HEK293T (cell line): ENCODE measurements at regions not wholly inside any gene's neighbourhood (a gene's known extent, or its start where the extent isn't known, plus 50 kb on each side); places are given as distances from the start of the nearest gene placed in this dataset.

Experiments used
- CTCF ChIA-PET: fragments of 350-600 bp; formaldehyde crosslinking; extraction: SDS; loops from one replicate; lab custom pipeline; 2021; ENCODE audit warnings: antibody characterized with exemption, inconsistent platforms; lab: Yijun Ruan, JAX
- POLR2A ChIA-PET: fragments of 350-600 bp; formaldehyde crosslinking; extraction: SDS; loops from one replicate; lab custom pipeline; 2020; ENCODE audit warnings: antibody characterized with exemption, inconsistent platforms; lab: Yijun Ruan, JAX
- DNase-seq: peaks from one replicate; pipeline ENCODE4 v3.0.0; 2012; ENCODE audit warnings: mixed read lengths; ENCODE audit errors: extremely low spot score
- ARNT ChIP-seq: fragments of 450-650 bp; IDR thresholded peaks from 2 replicates; pipeline ENCODE4 v1.6.1; 2017; ENCODE audit warnings: mild to moderate bottlenecking
- BHLHE40 ChIP-seq: fragments of 450-650 bp; IDR thresholded peaks from 2 replicates; pipeline ENCODE4 v1.6.1; 2016; ENCODE audit warnings: mild to moderate bottlenecking, moderate library complexity, borderline replicate concordance
- CTBP1 ChIP-seq: fragments of 450-650 bp; IDR thresholded peaks from 2 replicates; pipeline ENCODE4 v1.6.1; 2016; ENCODE audit warnings: borderline replicate concordance
- ELF4 ChIP-seq: fragments of 450-650 bp; IDR thresholded peaks from 2 replicates; pipeline ENCODE4 v1.6.1; 2017; ENCODE audit warnings: antibody characterized with exemption
- FOXA1 ChIP-seq: fragments of 450-650 bp; IDR thresholded peaks from 2 replicates; pipeline ENCODE4 v1.6.1; 2016; ENCODE audit warnings: mild to moderate bottlenecking
- FOXK2 ChIP-seq: fragments of 450-650 bp; IDR thresholded peaks from 2 replicates; pipeline ENCODE4 v1.6.1; 2016; ENCODE audit warnings: mild to moderate bottlenecking
- FOXM1 ChIP-seq: fragments of 450-650 bp; IDR thresholded peaks from 2 replicates; pipeline ENCODE4 v1.6.1; 2017; ENCODE audit warnings: mild to moderate bottlenecking, borderline replicate concordance
- HDGF ChIP-seq: fragments of 450-650 bp; IDR thresholded peaks from 2 replicates; pipeline ENCODE4 v1.6.1; 2017; ENCODE audit warnings: antibody characterized with exemption, borderline replicate concordance
- L3MBTL2 ChIP-seq: fragments of 450-650 bp; conservative IDR thresholded peaks from 2 replicates; pipeline ENCODE4 v1.6.1; 2016; ENCODE audit warnings: mild to moderate bottlenecking
- LEF1 ChIP-seq: fragments of 450-650 bp; IDR thresholded peaks from 2 replicates; pipeline ENCODE4 v1.6.1; 2017; ENCODE audit warnings: mild to moderate bottlenecking, borderline replicate concordance
- NFRKB ChIP-seq: fragments of 450-650 bp; IDR thresholded peaks from 2 replicates; pipeline ENCODE4 v1.6.1; 2016; ENCODE audit warnings: mild to moderate bottlenecking, moderate library complexity
- SP1 ChIP-seq: fragments of 450-650 bp; IDR thresholded peaks from 2 replicates; pipeline ENCODE4 v1.6.1; 2017
- SUZ12 ChIP-seq: fragments of 450-650 bp; IDR thresholded peaks from 2 replicates; pipeline ENCODE4 v1.6.1; 2016; ENCODE audit warnings: mild to moderate bottlenecking
- TARDBP ChIP-seq: fragments of 450-650 bp; IDR thresholded peaks from 2 replicates; pipeline ENCODE4 v1.6.1; 2016
- ZNF384 ChIP-seq: fragments of 450-650 bp; IDR thresholded peaks from 2 replicates; pipeline ENCODE4 v1.6.1; 2016
- TF ChIP-seq, protein P1 (sequence below): fragments of 450-650 bp; IDR thresholded peaks from 2 replicates; pipeline ENCODE4 v1.6.1; 2016

DNA sequence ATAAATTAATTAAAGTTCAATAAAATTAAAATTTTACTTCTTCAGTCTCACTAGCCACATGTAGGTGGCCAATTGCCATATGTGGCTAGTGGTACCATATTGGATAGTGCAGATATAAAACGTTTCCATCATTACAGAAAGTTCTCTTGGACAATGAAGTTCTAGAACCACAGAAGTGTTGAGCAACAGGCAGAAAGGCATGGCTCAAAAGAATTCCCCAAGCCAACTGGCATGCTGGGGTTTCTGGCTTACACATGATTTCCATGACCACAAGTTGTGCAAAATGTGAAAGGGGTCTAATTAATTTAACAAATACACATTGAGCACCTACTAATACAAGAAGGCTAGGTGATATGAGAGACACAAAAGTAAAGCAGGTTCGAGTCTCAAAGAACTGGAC, 72.2 kb upstream of the CDC42BPA start:
- CTCF ChIA-PET: no interaction called here
- DNase-seq: no peak
- TF ChIP-seq SP1: no peak
- TF ChIP-seq TARDBP: no peak
- no peak for TF ChIP-seq CTBP1
- TF ChIP-seq FOXA1: no peak
- TF ChIP-seq ZNF384: no peak
- no peak for TF ChIP-seq LEF1
- TF ChIP-seq FOXK2: no peak
- no peak for TF ChIP-seq BHLHE40
- no peak for TF ChIP-seq ELF4
- TF ChIP-seq ARNT: no peak
- TF ChIP-seq SUZ12: no peak
- no peak for TF ChIP-seq NFRKB
- no peak for TF ChIP-seq HDGF
- POLR2A ChIA-PET: no interaction called here

DNA sequence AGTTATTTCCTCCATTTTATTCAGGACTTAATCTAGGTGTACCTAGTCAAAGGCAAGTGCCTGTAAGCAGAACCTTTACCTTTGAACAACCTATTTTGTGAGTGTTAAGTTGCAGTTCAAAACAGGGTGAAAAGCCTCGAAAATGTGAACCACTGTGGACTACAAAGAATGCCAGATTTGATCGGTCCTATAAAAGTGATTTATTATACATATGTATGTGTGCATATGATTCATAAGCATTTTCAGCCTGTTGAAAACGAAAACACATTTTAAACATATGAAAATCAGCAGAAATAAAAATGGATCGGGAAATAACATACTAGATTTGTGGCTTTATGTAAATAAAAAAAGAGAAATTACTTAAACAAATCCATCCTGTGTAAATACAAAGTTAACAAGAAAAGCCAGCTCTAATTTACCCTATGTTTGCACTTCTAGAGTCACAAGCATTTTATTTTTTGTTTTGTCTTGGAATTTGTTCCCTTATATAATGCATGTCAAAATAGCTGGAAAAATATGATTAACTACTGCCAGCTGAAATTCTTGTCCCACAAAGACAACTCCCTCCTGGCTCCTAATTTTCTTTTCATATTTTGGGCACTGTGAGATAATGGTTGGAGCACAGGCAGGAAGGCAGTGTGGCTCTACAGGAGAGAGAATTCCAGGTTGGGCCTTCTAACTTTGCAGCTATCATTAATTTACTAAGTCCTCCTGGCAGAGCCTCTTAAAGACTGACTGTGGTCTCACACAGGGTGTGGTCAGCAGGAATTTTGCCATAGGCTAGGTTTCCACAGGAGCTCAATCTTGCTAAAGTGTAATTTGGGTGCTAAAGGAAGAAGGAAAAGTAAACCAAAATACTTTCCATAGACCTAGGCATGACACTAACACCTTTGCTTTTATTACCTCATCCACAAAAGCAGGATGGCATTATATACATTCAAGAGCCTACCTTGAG, 70.2 kb upstream of the CDC42BPA start:
- TF ChIP-seq NFRKB (no peak), ARNT (no peak), ELF4 (no peak), SUZ12 (no peak), FOXA1 (no peak)
- TF ChIP-seq, protein P1, sequence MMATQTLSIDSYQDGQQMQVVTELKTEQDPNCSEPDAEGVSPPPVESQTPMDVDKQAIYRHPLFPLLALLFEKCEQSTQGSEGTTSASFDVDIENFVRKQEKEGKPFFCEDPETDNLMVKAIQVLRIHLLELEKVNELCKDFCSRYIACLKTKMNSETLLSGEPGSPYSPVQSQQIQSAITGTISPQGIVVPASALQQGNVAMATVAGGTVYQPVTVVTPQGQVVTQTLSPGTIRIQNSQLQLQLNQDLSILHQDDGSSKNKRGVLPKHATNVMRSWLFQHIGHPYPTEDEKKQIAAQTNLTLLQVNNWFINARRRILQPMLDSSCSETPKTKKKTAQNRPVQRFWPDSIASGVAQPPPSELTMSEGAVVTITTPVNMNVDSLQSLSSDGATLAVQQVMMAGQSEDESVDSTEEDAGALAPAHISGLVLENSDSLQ: peak; percentile 29; the same call in 1 of the 2 replicates
- ChIA-PET CTCF (no interaction called here), POLR2A (interaction anchor here (1.0 kb wide), 1 partner anchor 24 kb away, joined by 3 read pairs; no protein-coding TSS in a partner anchor)
- DNase-seq: no peak

DNA sequence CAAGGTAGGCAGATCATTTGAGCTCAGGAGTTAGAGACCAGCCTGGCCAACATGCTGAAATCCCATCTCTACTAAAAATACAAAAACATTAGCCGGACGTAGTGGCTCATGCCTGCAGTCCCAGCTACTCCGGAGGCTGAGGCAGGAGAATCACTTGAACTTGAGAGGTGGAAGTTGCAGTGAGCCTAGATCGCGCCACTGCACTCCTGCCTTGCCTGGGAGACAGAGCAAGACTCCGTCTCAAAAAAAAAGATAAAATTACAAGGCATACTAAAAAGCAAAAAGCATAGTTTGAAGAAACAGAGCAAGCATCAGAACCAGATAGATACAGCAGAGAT, 61.2 kb upstream of the CDC42BPA start:
- DNase-seq: no peak
- TF ChIP-seq CTBP1: no peak
- TF ChIP-seq FOXM1: no peak
- no peak for TF ChIP-seq L3MBTL2
- no peak for TF ChIP-seq FOXK2
- TF ChIP-seq SUZ12: no peak
- no peak for TF ChIP-seq ZNF384
- no peak for TF ChIP-seq ARNT
- CTCF ChIA-PET: no interaction called here
- POLR2A ChIA-PET: no interaction called here

DNA sequence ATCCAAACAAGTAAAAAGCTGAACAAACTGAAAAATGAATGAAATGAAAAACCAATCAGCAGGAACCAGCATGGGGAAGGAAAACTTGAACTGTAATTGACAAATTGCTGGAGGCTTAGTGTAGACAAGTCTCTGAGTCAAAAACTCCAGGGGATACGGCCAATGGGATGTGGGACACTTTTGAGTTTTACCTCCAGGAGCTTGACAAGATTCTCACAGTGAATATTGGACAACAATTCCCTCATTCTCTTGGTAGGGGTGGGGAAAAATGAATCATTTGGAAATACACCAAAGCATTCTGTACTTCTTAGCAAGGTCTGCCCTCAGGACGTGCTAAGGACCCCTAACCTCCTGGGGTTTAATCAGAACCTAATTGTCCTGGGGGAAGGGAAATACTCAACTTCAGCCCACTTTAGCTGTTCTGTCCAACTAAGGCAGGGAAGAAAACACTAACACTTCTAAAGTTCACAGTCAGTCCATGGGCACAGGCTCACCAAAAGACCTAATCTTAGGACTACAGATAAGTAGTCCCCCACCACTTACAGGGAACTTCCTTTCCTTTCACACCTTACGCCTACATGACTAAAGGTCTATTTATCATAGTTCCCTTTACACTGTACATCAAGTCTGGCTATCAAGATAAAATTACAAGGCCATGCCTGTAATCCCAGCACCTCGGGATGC, 60.7 kb upstream of the CDC42BPA start:
- ChIA-PET CTCF (no interaction called here), POLR2A (no interaction called here)
- TF ChIP-seq ZNF384 (no peak), CTBP1 (no peak), TARDBP (no peak), ARNT (no peak), ELF4 (no peak), NFRKB (no peak), FOXA1 (no peak), LEF1 (no peak), HDGF (no peak), L3MBTL2 (no peak), SUZ12 (no peak), SP1 (no peak), FOXK2 (no peak), FOXM1 (no peak), BHLHE40 (no peak)
- DNase-seq: no peak

DNA sequence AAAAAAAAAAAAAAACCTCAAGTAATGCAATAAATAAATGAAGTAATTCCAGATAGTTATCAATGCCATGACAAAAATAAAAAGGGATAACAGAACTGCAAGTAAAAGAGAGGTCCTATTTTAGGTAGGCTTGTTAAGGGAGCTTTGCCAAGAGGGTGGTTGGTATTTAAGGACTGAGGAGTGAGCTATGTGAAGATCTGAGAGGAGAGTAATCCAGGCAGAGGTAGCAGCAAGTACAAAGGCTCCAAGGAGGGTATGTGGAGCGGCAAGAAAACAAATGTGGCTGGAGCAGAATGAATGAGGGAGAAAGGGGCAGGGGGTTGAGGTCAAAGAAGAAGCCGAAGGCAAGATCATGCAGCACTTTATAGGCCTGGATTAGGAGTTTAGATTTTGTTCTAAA, 59.9 kb upstream of the CDC42BPA start:
- no peak for DNase-seq
- TF ChIP-seq ZNF384 (no peak), FOXM1 (no peak), SUZ12 (no peak), BHLHE40 (no peak), HDGF (no peak), L3MBTL2 (no peak), FOXA1 (no peak), SP1 (no peak)
- TF ChIP-seq, protein P1: no peak
- ChIA-PET POLR2A (no interaction called here), CTCF (interaction anchor here (0.6 kb wide), 1 partner anchor 957 kb away, joined by 5 read pairs; no protein-coding TSS in a partner anchor)

DNA sequence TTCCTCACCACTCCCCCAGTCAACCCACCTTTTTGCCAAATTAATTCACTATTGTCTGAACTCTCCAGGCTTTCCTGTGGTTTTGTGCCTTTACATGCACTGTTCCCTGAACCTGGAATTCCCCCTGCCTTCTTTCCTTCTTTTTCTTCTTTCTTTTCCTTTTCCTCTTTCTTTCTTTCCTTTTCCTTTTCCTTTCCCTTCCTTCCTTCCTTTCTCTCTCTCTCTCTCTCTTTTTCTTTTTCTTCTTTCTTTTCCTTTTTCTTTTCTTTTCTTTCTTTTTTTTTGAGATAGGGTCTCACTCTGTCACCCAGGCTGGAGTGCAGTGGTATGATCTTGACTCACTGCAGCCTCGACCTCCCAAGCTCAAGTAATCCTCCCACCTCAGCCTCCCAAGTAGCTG, 56.6 kb upstream of the CDC42BPA start:
- TF ChIP-seq, protein P1: no peak
- TF ChIP-seq L3MBTL2 (no peak), ZNF384 (no peak), TARDBP (no peak), NFRKB (no peak), FOXK2 (no peak), BHLHE40 (no peak), SP1 (no peak), FOXA1 (no peak), LEF1 (no peak)
- POLR2A ChIA-PET: no interaction called here
- CTCF ChIA-PET: no interaction called here
- no peak for DNase-seq
